Effector memory CD4-positive, alpha-beta T cell (primary cell): ENCODE measurements at regions not wholly inside any gene's neighbourhood (a gene's known extent, or its start where the extent isn't known, plus 50 kb on each side); places are given as distances from the start of the nearest gene placed in this dataset.

ENCODE experiments used
- DNase-seq, 3 donors: peaks; one replicate each; pipeline ENCODE4 v3.0.0-alpha.2; 2020
- H3K27ac ChIP-seq: 2 replicates; pipeline ENCODE4 v1.7.0; 2013; ENCODE audit warnings: mild to moderate bottlenecking, low read length, moderate library complexity; ENCODE audit not compliant: insufficient read depth, poor library complexity, severe bottlenecking
- H3K27me3 ChIP-seq: replicated peaks from 2 replicates; pipeline ENCODE4 v1.7.0; 2013; ENCODE audit warnings: mild to moderate bottlenecking, low read length; ENCODE audit not compliant: insufficient read depth, control insufficient read depth, poor library complexity, severe bottlenecking
- H3K36me3 ChIP-seq: 2 replicates; pipeline ENCODE4 v1.7.0; 2013; ENCODE audit warnings: mild to moderate bottlenecking, low read length, moderate library complexity; ENCODE audit not compliant: control insufficient read depth, insufficient read depth
- H3K4me1 ChIP-seq: 2 replicates; pipeline ENCODE4 v1.7.0; 2013; ENCODE audit warnings: low read length, mild to moderate bottlenecking; ENCODE audit not compliant: control insufficient read depth, insufficient read depth, poor library complexity, severe bottlenecking
- H3K4me3 ChIP-seq: 2 replicates; pipeline ENCODE4 v1.7.0; 2013; ENCODE audit warnings: low read length, low read depth, mild to moderate bottlenecking; ENCODE audit not compliant: insufficient read depth, poor library complexity, severe bottlenecking
- H3K9me3 ChIP-seq: 2 replicates; pipeline ENCODE4 v1.7.0; 2013; ENCODE audit warnings: mild to moderate bottlenecking, low read length, moderate library complexity; ENCODE audit not compliant: control insufficient read depth

DNA sequence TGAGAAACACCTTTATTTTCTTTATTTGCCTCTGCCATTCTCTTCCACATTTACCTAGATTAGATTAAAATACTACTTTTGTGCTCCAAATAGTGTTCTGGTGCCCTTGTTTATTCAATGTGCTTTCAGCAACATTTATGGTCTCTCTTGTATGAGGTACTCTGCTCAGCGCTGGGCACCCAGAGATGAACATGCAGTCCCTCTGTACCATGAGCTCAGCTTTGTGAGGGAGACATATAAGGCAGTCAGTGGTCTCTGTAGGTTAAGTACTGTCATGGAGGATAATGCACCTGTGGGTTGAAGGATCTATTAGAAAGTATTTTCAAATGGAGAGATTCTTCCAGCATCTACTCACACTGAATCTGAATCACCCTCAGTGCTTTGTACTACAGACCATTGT lies 176.5 kb downstream of the TAF11L14 start:
- Histone ChIP-seq H3K27me3 (no peaks in the 10 kb centered on the region), H3K36me3 (no peaks in the 10 kb centered on the region), H3K9me3 (no peaks in the 10 kb centered on the region), H3K4me1 (no peaks in the 10 kb centered on the region), H3K4me3 (no peak overlapping the region), H3K27ac (no peak overlapping the region)
- no peak for DNase-seq

- Histone ChIP-seq H3K4me3 (no peak overlapping the region), H3K27ac (no peak overlapping the region), H3K4me1 (no peaks in the 10 kb centered on the region)
Observed at GRCh38 chr5:17813214-17813613, 179.0 kb downstream of the TAF11L14 start.

DNA sequence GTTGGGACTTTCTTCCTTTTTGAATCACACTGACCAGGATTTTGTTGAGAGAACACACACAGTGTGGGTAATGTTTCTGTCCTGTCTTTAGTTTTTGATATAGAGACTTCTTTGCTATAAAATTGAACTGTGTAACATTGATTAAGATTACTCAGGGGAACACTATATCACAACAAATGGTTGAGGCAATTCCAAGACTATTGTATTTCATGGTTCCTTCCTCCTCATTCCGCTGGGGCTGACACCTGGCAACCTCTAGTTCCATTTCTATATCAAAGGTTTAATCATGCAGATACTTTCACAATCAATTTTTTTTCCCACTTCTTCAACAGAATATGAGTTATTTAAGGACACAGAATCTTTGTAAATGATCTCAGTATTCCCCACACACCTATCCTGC lies 182.2 kb downstream of the TAF11L14 start:
- Histone ChIP-seq H3K36me3 (no peaks in the 10 kb centered on the region), H3K4me1 (no peaks in the 10 kb centered on the region), H3K27me3 (no peaks in the 10 kb centered on the region), H3K9me3 (no peaks in the 10 kb centered on the region), H3K27ac (no peak overlapping the region), H3K4me3 (no peak overlapping the region)
- DNase-seq, result no peak

More at GRCh38 chr5:17813214-17813613, 179.0 kb downstream of the TAF11L14 start:
- no peak for DNase-seq
- Histone ChIP-seq H3K36me3 (no peaks in the 10 kb centered on the region), H3K27me3 (no peaks in the 10 kb centered on the region), H3K9me3 (no peaks in the 10 kb centered on the region)

DNA sequence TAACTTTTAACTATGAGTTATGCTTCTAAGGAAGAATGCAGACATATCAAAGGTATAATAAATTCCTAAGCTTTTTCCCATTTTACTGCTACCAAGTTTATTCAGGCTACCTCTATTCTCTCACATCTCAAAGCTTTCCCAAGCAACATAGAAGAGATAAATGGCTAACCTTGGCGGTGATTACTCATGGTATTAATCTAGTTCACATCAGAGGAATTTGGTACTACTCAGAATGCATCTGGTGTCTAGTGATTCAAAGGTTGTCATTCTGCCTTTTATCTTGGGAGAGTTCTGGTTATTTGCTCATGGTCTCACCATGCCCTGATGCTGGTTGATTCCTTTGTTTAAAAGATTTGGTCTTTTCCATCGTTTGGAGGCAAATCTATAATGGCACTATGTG lies 182.7 kb downstream of the TAF11L14 start:
- Histone ChIP-seq H3K4me3 (no peak overlapping the region), H3K4me1 (no peaks in the 10 kb centered on the region), H3K27ac (no peak overlapping the region), H3K27me3 (no peaks in the 10 kb centered on the region), H3K9me3 (no peaks in the 10 kb centered on the region), H3K36me3 (no peaks in the 10 kb centered on the region)
- DNase-seq, result no peak

GRCh38 chr5:17817990-17818389 lies 183.7 kb downstream of the TAF11L14 start:
- no peaks in the 10 kb centered on the region for H3K9me3 ChIP-seq
- no peak overlapping the region for H3K4me3 ChIP-seq
- no peak overlapping the region for H3K27ac ChIP-seq
- no peak for DNase-seq
- H3K36me3 ChIP-seq, result no peaks in the 10 kb centered on the region
- no peaks in the 10 kb centered on the region for H3K27me3 ChIP-seq
- H3K4me1 ChIP-seq, result no peaks in the 10 kb centered on the region

- Histone ChIP-seq H3K4me3 (no peak overlapping the region), H3K36me3 (no peaks in the 10 kb centered on the region), H3K4me1 (no peaks in the 10 kb centered on the region), H3K27me3 (no peaks in the 10 kb centered on the region), H3K9me3 (no peaks in the 10 kb centered on the region), H3K27ac (no peak overlapping the region)
- no peak for DNase-seq
Observed at GRCh38 chr5:17819783-17820182, 185.5 kb downstream of the TAF11L14 start.

GRCh38 chr5:17828681-17829080 lies 194.4 kb downstream of the TAF11L14 start:
- H3K27me3 ChIP-seq, result no peaks in the 10 kb centered on the region
- H3K27ac ChIP-seq, result no peak overlapping the region
- no peaks in the 10 kb centered on the region for H3K36me3 ChIP-seq
- DNase-seq, result no peak
- no peaks in the 10 kb centered on the region for H3K4me1 ChIP-seq
- H3K9me3 ChIP-seq, result no peaks in the 10 kb centered on the region
- H3K4me3 ChIP-seq, result no peak overlapping the region

- no peak overlapping the region for H3K27ac ChIP-seq
- no peaks in the 10 kb centered on the region for H3K36me3 ChIP-seq
- no peaks in the 10 kb centered on the region for H3K9me3 ChIP-seq
- no peaks in the 10 kb centered on the region for H3K4me1 ChIP-seq
- H3K4me3 ChIP-seq, result no peak overlapping the region
- DNase-seq, result no peak
- no peaks in the 10 kb centered on the region for H3K27me3 ChIP-seq
Observed at GRCh38 chr5:17829456-17829855, 195.2 kb downstream of the TAF11L14 start.

DNA sequence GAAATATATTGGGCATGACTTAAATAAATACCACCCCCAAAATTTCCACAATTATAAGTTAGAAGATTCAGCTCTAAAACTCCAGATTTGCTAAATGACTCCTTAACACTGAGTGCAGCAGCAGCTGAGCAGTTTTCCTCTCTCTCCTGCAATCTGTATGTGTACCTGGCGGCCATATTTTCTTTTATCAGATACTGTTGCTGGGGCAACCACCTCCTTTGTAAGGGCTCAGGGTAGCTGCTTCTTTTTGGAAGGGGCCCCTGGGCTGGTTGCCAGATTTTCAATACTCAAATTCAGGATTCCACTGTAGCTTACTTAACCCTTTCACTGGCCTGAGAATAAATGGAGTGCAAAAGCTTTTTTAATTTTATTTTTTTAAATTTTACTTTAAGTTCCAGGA lies 197.0 kb downstream of the TAF11L14 start:
- H3K27me3 ChIP-seq, result no peaks in the 10 kb centered on the region
- H3K27ac ChIP-seq, result no peak overlapping the region
- H3K9me3 ChIP-seq, result no peaks in the 10 kb centered on the region
- H3K4me3 ChIP-seq, result no peak overlapping the region
- no peaks in the 10 kb centered on the region for H3K4me1 ChIP-seq
- H3K36me3 ChIP-seq, result no peaks in the 10 kb centered on the region
- no peak for DNase-seq

DNA sequence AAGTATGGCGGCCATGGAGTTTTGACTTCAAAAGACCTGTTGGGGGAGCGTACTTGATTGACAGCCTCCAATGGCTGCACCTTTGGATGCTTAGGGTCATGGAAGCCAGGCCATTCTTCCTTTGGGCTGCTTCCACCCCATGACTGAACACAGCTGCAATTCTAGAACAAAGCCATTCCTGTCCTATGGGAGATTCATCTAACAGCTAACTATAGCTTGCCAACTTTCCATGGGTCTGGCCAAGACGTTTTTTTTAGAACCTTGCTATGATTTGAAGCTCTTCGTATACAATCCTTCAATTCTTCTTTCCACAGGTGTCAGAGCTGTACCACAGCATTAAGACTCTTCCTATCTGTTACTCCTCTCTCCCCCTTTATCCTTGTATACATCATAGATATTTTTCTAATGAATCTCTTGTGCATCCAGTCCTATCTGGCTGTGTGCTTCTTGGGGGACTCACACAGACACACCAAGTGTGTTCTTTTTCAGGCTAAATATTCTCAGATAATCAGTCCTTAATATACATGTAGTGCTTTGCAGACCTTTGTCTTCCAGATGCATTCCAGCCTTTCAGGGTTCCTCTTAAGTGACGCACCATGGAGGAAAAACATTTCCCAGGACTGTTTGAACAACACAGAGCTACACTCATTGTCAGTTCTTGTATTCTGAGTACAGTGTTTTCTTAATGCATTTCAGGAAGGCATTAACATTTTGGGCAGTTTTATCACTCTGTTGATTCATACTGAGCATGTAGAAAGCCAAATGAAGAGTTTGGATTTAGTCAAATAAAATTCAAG lies 198.9 kb downstream of the TAF11L14 start:
- Histone ChIP-seq H3K36me3 (no peaks in the 10 kb centered on the region), H3K4me1 (no peaks in the 10 kb centered on the region), H3K4me3 (no peak overlapping the region), H3K27me3 (no peaks in the 10 kb centered on the region), H3K9me3 (no peaks in the 10 kb centered on the region), H3K27ac (no peak overlapping the region)
- no peak for DNase-seq
